ENCODE measurements at regions not wholly inside any gene's neighbourhood (a gene's known extent, or its start where the extent isn't known, plus 50 kb on each side); places are given as distances from the start of the nearest gene placed in this dataset.

DNA sequence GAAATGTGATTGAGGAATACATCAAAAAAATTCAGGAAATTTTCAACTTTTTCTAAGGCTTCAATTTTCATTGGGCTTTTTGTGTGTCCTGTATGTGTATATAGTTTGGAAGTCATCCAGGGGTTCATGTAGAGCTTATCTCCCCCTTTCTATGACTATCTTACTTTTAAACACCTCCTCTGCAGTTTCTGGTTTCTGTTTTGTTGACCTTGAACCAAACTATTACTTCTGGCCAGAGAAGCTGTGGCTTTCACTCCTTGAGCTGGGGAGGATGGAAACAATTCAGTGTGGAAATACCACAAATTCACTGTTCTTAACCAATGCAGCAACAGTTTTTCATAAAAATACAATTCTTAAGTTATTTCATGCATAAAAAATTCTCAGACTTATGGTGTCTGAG lies 613.2 kb upstream of the SEL1L start:
- TF ChIP-seq POLR2A (IDR thresholded peaks at IDR 0.05; ENCODE audit: low read length) (no peak), GATA1 (IDR thresholded peaks at IDR 0.05; ENCODE audit: low read depth, low read length) (no peak)

All from erythroblast (primary cell).